Renal pelvis (tissue), 1 donor: ENCODE measurements at regions not wholly inside any gene's neighbourhood (a gene's known extent, or its start where the extent isn't known, plus 50 kb on each side); places are given as distances from the start of the nearest gene placed in this dataset.

Experiments
- DNase-seq: peaks from one replicate; pipeline ENCODE4 v3.0.0-alpha.2; 2013

- no peak for DNase-seq
Measured at GRCh38 chr7:148950806-148951205, 66.7 kb upstream of the EZH2 start.

GRCh38 chr7:148944935-148945934 lies 61.1 kb upstream of the EZH2 start:
- DNase-seq, result no peak

DNA sequence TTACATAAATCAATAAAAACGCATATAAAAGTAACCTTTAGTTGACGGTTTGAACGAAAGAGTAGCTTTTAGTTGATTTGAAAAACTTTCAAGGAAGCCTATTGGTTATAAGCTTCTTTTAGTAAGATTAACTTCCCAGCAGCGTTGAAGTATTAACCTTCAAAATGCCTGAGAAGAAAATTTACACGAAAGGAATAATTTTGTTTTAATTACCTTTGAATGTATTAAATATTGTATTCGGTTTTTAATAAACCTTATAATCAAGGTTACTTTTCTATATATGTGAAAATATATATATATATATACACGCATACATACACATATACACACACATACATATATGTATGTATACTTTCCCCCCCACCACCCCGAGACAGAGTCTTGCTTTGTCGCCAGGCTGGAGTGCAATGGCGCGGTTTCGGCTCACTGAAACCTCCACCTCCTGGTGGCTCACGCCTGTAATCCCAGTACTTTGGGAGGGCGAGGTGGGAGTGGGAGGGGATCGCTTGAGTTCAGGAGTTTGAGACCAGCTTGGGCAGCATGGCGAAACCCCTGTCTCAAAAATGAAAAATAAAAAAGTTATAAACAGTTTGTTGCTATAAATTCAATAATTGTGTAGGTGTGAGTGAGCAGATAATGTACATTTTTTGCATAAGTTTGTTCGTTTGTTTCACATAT lies 57.6 kb upstream of the EZH2 start:
- peak; percentile 71 for DNase-seq

DNA sequence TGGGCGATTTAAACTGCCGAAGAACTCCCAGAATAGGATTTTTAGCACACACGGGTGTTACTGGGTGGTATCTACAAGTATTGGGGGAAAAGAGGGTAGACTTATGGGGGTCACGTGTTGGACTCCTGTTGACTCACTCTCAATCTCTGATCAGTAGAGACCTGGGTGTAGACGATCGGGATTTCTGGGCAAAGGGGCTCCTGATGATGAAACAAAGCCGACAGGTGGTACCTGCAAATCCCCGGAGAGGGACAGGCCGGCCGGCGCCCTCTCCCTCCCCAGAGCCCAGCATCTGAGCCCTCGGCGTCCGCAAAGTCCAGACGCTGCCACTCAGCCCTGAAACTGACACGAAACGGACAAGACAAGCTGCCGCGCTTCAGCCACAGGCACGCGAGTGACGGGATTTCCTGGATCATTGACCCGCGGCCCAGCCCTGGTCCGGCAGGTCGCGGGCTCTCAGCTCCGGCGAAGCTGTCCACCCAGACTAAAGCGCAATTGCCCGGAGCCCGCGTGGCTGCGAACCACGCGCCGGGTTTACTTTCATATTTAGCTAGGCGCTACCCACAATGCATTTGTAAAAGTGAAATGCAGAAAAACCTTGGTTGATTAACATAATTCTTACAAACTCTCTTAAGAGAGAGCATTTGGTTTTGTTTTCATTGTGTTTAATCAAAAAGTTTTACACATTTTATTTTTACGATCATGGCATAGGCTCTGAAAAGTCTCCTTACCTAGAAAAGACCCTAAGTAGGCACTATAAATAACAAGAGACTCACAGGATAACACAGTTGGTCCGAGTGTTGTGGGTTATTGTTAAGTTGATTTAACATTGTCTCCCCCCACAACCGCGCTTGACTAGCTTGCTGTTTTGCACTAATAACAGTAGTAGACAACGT lies 56.9 kb upstream of the EZH2 start:
- peak; percentile 84 for DNase-seq

DNA sequence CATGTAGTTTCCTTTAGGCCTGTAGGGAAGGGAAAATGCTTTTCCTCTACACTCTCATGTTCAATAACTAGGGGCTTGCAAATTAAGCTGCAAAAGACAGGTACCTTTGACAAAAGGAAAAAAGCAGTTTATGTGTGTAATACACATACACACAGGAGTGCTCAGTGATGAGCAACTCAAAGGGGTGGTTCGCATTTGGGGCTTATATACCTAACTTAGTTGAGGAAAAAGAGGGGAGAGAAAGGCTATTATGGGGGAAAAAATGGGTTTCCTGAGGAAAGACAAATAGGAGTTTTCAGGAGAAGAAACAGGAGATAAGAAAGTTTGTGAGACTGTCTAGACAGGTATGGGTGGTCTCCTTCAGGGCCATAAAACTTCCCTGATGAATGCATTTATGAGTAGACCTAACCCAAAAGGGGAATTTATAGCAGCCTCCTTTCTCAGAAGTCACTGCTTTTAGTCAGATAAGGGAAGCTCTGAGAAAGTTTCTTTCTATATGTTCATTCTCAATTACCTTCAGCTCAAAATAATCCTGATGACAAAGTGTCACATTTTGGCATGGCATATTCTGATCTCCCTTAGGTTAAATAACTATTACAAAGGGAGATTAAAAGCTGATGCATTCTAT lies 55.2 kb upstream of the EZH2 start:
- no peak for DNase-seq

DNA sequence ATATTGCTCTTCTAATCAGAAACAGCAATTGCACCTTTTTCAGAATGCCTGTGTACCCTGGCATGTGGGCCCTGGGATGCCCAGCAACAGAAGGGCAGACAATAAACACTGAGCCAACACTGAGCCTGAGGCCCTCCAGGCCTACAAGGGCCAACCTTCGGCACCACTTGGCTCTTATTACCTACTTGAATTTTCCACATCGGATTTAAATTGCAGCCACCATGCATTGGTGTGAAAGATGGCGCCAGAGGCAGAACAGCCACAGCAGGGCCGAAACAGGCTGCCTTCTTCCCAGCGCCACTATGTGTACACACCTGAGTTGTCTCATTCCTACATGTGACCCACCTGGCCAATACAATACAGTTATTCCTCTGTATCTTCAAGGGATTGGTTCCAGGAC lies 51.4 kb upstream of the EZH2 start:
- DNase-seq, result no peak
